Ovary (tissue), 3 donors: ENCODE measurements at regions not wholly inside any gene's neighbourhood (a gene's known extent, or its start where the extent isn't known, plus 50 kb on each side); places are given as distances from the start of the nearest gene placed in this dataset.

ENCODE experiments used
- EP300 ChIP-seq: sonication (generic); formaldehyde crosslinking; IDR thresholded peaks from one replicate; pipeline ENCODE4 v1.6.1; 2017; ENCODE audit warnings: antibody characterized with exemption
- POLR2A ChIP-seq: fragments of 450-650 bp; IDR thresholded peaks from one replicate; pipeline ENCODE4 v1.6.1; 2017; ENCODE audit warnings: antibody characterized with exemption, mild to moderate bottlenecking, moderate library complexity
- TF ChIP-seq, protein P1 (sequence below), 3 donors: fragments of 450-650 bp in 2 of 3; fragments of 200-600 bp in 1 of 3; IDR thresholded peaks; one replicate each; pipeline versions ENCODE4 v1.5.1 to v1.8.0; 2016 to 2022; ENCODE audit warnings: antibody characterized with exemption in 3 of 3, mild to moderate bottlenecking in 1 of 3
- donor health status: DM: no; HTN: no; CAD: no.

DNA sequence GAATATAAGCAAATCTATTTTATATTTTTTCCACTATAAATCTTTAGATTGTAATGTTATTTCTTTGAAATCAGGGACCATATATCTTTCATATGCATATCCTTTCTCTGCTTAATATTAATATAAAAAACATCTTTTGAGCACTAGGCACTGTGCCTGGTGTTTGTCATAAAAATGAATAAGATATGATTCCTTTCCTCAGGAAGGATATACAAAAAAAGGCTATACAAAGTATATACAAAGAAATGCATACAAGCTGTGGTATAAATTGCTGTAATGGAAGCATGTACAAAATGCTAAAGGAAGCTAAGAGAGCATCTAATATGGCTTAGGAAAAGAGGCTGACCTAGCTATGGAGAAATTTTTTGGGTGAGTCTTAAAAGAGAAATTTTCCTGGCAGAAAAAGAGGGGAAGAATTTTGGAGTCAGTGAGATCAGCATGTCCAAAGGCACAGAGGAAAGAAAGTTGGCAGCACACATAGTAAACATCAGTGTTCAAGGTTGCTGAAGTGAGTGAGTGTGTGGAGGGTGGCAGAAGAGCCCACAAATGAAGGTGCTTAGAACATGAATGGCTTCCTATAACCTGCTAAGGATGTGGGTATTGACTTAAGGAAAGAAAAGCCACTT, 500.0 kb downstream of the SPRY1 start:
- TF ChIP-seq, protein P1, sequence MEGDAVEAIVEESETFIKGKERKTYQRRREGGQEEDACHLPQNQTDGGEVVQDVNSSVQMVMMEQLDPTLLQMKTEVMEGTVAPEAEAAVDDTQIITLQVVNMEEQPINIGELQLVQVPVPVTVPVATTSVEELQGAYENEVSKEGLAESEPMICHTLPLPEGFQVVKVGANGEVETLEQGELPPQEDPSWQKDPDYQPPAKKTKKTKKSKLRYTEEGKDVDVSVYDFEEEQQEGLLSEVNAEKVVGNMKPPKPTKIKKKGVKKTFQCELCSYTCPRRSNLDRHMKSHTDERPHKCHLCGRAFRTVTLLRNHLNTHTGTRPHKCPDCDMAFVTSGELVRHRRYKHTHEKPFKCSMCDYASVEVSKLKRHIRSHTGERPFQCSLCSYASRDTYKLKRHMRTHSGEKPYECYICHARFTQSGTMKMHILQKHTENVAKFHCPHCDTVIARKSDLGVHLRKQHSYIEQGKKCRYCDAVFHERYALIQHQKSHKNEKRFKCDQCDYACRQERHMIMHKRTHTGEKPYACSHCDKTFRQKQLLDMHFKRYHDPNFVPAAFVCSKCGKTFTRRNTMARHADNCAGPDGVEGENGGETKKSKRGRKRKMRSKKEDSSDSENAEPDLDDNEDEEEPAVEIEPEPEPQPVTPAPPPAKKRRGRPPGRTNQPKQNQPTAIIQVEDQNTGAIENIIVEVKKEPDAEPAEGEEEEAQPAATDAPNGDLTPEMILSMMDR (IDR thresholded peaks at IDR 0.05): no peak
- TF ChIP-seq POLR2A (no peak), EP300 (no peak)
